B cell (primary cell): ENCODE measurements at regions not wholly inside any gene's neighbourhood (a gene's known extent, or its start where the extent isn't known, plus 50 kb on each side); places are given as distances from the start of the nearest gene placed in this dataset.

Experiments used
- ATAC-seq: fragments of 200-7000 bp; cut with Tn5 transposase; one replicate; pipeline ENCODE4 v1.10.0; 2021; ENCODE audit warnings: low read depth, mild to moderate bottlenecking, moderate number of reproducible peaks, moderate library complexity
- CTCF ChIA-PET: fragments of 350-600 bp; sonication (Branson Sonifier 250); formaldehyde crosslinking; loops from one replicate; lab custom pipeline; 2021; ENCODE audit warnings: antibody characterized with exemption, inconsistent platforms; lab: Charles Lee
- POLR2A ChIA-PET: fragments of 350-600 bp; sonication (Branson Sonifier 250); formaldehyde crosslinking; loops from one replicate; lab custom pipeline; 2021; ENCODE audit warnings: antibody characterized with exemption; lab: Charles Lee
- DNase-seq: peaks from one replicate; pipeline ENCODE4 v3.0.0; 2013
- H2AFZ ChIP-seq: 2 replicates; pipeline ENCODE4 v1.6.1; 2012; ENCODE audit warnings: mild to moderate bottlenecking, low read depth, low read length; ENCODE audit not compliant: insufficient read depth, poor library complexity, severe bottlenecking
- H3K27ac ChIP-seq, 2 donors: 1 replicate in 1 of 2; 2 replicates in 1 of 2; pipeline ENCODE4 v1.5.1; 2012 to 2013; ENCODE audit warnings: low read length in 2 of 2, mild to moderate bottlenecking in 2 of 2, moderate library complexity in 1 of 2
- H3K27me3 ChIP-seq, 4 experiments: fragments of 200-600 bp in 1 of 4; sonication (generic) in 1 of 4; replicated peaks in 1 of 4; 1 replicate in 2 of 4; 2 replicates in 2 of 4; pipeline versions ENCODE4 v1.6.1 to v1.7.0; 2013 to 2016; ENCODE audit warnings: low read length in 3 of 4, mild to moderate bottlenecking in 2 of 4, mixed read lengths in 1 of 4, moderate library complexity in 1 of 4; ENCODE audit not compliant: insufficient read depth in 4 of 4, control insufficient read depth in 3 of 4; ENCODE audit errors: control extremely low read depth in 1 of 4
- H3K36me3 ChIP-seq, 2 experiments: replicated peaks in 1 of 2; 1 replicate in 1 of 2; 2 replicates in 1 of 2; pipeline versions ENCODE4 v1.6.1 to v1.7.1; 2013; ENCODE audit warnings: low read length in 1 of 2; ENCODE audit not compliant: insufficient read depth in 2 of 2, control insufficient read depth in 1 of 2; ENCODE audit errors: control extremely low read depth in 1 of 2, extremely low read depth in 1 of 2
- H3K4me1 ChIP-seq, 2 donors: fragments of 200-600 bp in 1 of 2; sonication (generic) in 1 of 2; 1 replicate in 1 of 2; 2 replicates in 1 of 2; pipeline versions ENCODE4 v1.5.1 to v1.6.1; 2013 to 2017; ENCODE audit warnings: low read length in 2 of 2; ENCODE audit not compliant: control insufficient read depth in 2 of 2, insufficient read depth in 2 of 2
- H3K4me2 ChIP-seq: replicated peaks from 2 replicates; pipeline ENCODE3; 2012; ENCODE audit warnings: mild to moderate bottlenecking, low read depth, low read length; ENCODE audit not compliant: poor library complexity, severe bottlenecking
- H3K4me3 ChIP-seq, 5 experiments: fragments of 200-600 bp in 1 of 5; sonication (generic) in 1 of 5; 1 replicate in 3 of 5; 2 replicates in 2 of 5; pipeline versions ENCODE4 v1.5.1 to v1.7.0; 2011 to 2016; ENCODE audit warnings: low read length in 4 of 5, mild to moderate bottlenecking in 4 of 5, low read depth in 2 of 5, control low read depth in 1 of 5, moderate library complexity in 1 of 5; ENCODE audit not compliant: insufficient read depth in 1 of 5; ENCODE audit errors: control extremely low read depth in 1 of 5, extremely low read depth in 1 of 5
- H3K79me2 ChIP-seq: fragments of 200-600 bp; sonication (generic); one replicate; pipeline ENCODE4 v1.6.0; 2016; ENCODE audit warnings: low read length; ENCODE audit not compliant: control insufficient read depth, insufficient read depth
- H3K9ac ChIP-seq: fragments of 200-600 bp; sonication (generic); 2 replicates; pipeline ENCODE4 v1.6.1; 2017; ENCODE audit warnings: mild to moderate bottlenecking, low read length, moderate library complexity
- H3K9me3 ChIP-seq, 3 donors: one replicate each; pipeline versions ENCODE4 v1.6.1 to v1.7.1; 2013; ENCODE audit warnings: low read length in 2 of 3; ENCODE audit not compliant: control insufficient read depth in 2 of 3, insufficient read depth in 1 of 3; ENCODE audit errors: control extremely low read depth in 1 of 3
- H4K20me1 ChIP-seq: 2 replicates; pipeline ENCODE4 v1.6.0; 2012; ENCODE audit warnings: mild to moderate bottlenecking, low read length; ENCODE audit not compliant: insufficient read depth, control insufficient read depth, poor library complexity, severe bottlenecking
- H3K27ac Mint-ChIP-seq: one replicate; pipeline ENCODE4 v1.8.0; 2021; ENCODE audit warnings: mixed read lengths
- H3K27me3 Mint-ChIP-seq: one replicate; pipeline ENCODE4 v1.8.0; 2021; ENCODE audit warnings: mixed read lengths
- H3K4me1 Mint-ChIP-seq: one replicate; pipeline ENCODE4 v1.8.0; 2021; ENCODE audit warnings: mixed read lengths
- H3K4me3 Mint-ChIP-seq: one replicate; pipeline ENCODE4 v1.8.0; 2021; ENCODE audit warnings: mixed read lengths
- H3K9me3 Mint-ChIP-seq: one replicate; pipeline ENCODE4 v1.8.0; 2022; ENCODE audit warnings: mixed read lengths; ENCODE audit not compliant: insufficient read depth
- EZH2 ChIP-seq: IDR thresholded peaks from 2 replicates; pipeline ENCODE4 v1.6.1; 2012; ENCODE audit warnings: borderline replicate concordance, low read depth, mild to moderate bottlenecking, moderate library complexity, low read length; ENCODE audit not compliant: insufficient read depth, poor library complexity, severe bottlenecking
- WGBS: methylation state at CpG from one replicate; pipeline ENCODE4 v1.1.5; 2013; ENCODE audit warnings: missing lambda C conversion rate; ENCODE audit not compliant: insufficient coverage; 5-methylcytosine and 5-hydroxymethylcytosine counted together
- intact Hi-C: fragments of 100-400 bp; cut with micrococcal nuclease; formaldehyde crosslinking; loops from one replicate; pipeline ENCODE4 v1.10.0; 2022
- TF ChIP-seq, protein P1 (sequence below): fragments of 200-600 bp; IDR thresholded peaks from one replicate; pipeline ENCODE4 v1.8.0; 2022; ENCODE audit warnings: antibody characterized with exemption, mild to moderate bottlenecking

DNA sequence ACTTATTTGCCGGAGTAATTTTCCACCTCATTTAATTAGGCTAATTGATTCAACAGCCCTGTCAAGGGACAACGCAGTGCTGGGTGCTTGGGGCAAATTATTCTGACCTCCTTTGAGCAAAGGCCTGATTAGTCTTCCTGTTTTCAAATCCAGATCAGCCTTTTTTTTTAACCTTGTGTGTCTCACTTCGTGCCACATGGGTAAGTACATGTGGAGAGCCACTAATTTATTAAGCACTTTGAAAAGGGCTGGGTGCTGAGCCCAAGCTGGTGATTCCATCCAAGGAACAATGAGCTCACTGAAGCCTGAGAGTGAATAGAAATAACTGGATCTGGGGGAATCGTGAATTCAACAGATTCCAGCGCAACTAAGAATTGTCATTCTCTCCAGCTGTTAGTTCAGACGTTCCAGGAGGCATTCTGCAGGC lies 229.3 kb downstream of the CLIC5 start:
- TF ChIP-seq EZH2: no peak
- TF ChIP-seq, protein P1, sequence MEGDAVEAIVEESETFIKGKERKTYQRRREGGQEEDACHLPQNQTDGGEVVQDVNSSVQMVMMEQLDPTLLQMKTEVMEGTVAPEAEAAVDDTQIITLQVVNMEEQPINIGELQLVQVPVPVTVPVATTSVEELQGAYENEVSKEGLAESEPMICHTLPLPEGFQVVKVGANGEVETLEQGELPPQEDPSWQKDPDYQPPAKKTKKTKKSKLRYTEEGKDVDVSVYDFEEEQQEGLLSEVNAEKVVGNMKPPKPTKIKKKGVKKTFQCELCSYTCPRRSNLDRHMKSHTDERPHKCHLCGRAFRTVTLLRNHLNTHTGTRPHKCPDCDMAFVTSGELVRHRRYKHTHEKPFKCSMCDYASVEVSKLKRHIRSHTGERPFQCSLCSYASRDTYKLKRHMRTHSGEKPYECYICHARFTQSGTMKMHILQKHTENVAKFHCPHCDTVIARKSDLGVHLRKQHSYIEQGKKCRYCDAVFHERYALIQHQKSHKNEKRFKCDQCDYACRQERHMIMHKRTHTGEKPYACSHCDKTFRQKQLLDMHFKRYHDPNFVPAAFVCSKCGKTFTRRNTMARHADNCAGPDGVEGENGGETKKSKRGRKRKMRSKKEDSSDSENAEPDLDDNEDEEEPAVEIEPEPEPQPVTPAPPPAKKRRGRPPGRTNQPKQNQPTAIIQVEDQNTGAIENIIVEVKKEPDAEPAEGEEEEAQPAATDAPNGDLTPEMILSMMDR: no peak
- H2AFZ ChIP-seq: no peak overlapping the region

GRCh38 chr6:45784250-45784649 lies 231.4 kb downstream of the CLIC5 start:
- ATAC-seq: no peak
- CTCF ChIA-PET: no interaction called here
- Histone ChIP-seq H2AFZ (no peak overlapping the region), H3K9me3 (no peaks in the 10 kb centered on the region), H3K27me3 (no peaks in the 10 kb centered on the region), H3K79me2 (no peaks in the 10 kb centered on the region), H3K36me3 (no peaks in the 10 kb centered on the region), H3K4me3 (no peak overlapping the region), H3K4me2 (no peak overlapping the region), H3K27ac (no peak overlapping the region), H3K4me1 (no peaks in the 10 kb centered on the region), H4K20me1 (no peaks in the 10 kb centered on the region), H3K9ac (no peak overlapping the region)
- TF ChIP-seq, protein P1: no peak
- TF ChIP-seq EZH2: no peak
- Mint-ChIP-seq H3K27me3 (no peaks in the 10 kb centered on the region), H3K27ac (no peak overlapping the region), H3K4me3 (no peak overlapping the region), H3K4me1 (no peaks in the 10 kb centered on the region), H3K9me3 (no peaks in the 10 kb centered on the region)
- DNase-seq: no peak
- intact Hi-C loops: no loop called here
- POLR2A ChIA-PET: no interaction called here
- no CpG with 5 or more reads among the region's 1 CpG for WGBS

More for the DNA sequence above, 229.3 kb downstream of the CLIC5 start:
- Mint-ChIP-seq H3K27ac (no peak overlapping the region), H3K4me3 (no peak overlapping the region), H3K9me3 (no peaks in the 10 kb centered on the region), H3K4me1 (no peaks in the 10 kb centered on the region), H3K27me3 (no peaks in the 10 kb centered on the region)
- POLR2A ChIA-PET: no interaction called here
- DNase-seq: no peak
- ATAC-seq: no peak
- no peak overlapping the region for H3K27ac ChIP-seq
- H3K36me3 ChIP-seq: no peaks in the 10 kb centered on the region
- no peaks in the 10 kb centered on the region for H3K27me3 ChIP-seq
- intact Hi-C loops: no loop called here
- no peaks in the 10 kb centered on the region for H3K9me3 ChIP-seq
- H4K20me1 ChIP-seq: no peaks in the 10 kb centered on the region
- H3K4me2 ChIP-seq: no peak overlapping the region
- no peaks in the 10 kb centered on the region for H3K4me1 ChIP-seq
- H3K79me2 ChIP-seq: no peaks in the 10 kb centered on the region
- CTCF ChIA-PET: no interaction called here
- H3K9ac ChIP-seq: no peak overlapping the region
- 94% methylated on average over 6 of the region's 6 CpGs for WGBS
- H3K4me3 ChIP-seq: no peak overlapping the region
